Inflammatory macrophage treated with lipopolysaccharide for 1 hour (primary cell): ENCODE measurements at regions not wholly inside any gene's neighbourhood (a gene's known extent, or its start where the extent isn't known, plus 50 kb on each side); places are given as distances from the start of the nearest gene placed in this dataset.

Experiments used
- DNase-seq, 2 donors: peaks; one replicate each; pipeline ENCODE4 v3.0.0-alpha.2; 2020 to 2022

DNA sequence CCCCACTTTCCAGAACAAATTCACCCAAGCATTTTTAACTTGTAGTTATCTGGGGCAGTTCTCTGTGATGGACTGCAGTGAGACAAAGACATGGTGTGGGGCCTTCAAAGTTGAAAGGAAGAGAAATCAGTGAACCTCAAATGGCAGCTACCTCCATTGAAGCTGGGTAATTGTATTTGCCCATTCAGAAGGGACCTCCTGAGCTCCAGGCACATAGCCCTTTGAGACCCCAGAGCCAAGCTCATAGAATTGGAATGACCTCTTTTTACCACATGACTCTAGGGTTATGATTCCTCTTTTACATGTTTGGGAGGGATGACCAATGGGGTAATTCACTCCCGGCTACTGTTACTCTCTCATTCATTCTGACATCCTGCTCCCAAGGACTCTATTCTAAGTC is 368.4 kb upstream of the ITGA1 start:
- no peak for DNase-seq

GRCh38 chr5:52427615-52428014 is 360.1 kb upstream of the ITGA1 start:
- DNase-seq, result no peak

DNA sequence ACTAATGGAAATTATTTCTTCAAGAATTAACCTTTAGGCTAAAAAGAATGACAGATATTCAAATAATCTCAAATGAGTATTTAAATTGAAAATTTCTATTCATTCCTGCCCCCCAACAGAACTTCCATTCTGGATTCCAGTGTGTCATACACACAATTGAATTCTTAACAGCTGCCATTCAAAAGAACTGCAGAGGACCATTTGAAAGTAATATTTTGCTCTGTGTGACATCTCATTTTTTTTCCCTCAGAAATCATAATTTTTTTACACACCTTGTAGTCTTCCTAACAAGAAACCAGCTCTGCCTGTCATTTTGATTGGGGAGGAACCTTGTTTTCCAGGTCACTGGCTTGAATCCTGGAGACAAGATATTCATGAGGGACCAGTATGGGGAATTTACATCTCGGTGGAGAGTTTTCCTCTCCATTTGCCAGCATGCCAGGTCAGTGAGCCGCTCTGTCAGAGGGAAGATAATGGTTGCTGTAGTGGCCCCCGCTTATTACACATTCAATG is 358.7 kb upstream of the ITGA1 start:
- no peak for DNase-seq

GRCh38 chr5:52441768-52442167 is 345.9 kb upstream of the ITGA1 start:
- no peak for DNase-seq

DNA sequence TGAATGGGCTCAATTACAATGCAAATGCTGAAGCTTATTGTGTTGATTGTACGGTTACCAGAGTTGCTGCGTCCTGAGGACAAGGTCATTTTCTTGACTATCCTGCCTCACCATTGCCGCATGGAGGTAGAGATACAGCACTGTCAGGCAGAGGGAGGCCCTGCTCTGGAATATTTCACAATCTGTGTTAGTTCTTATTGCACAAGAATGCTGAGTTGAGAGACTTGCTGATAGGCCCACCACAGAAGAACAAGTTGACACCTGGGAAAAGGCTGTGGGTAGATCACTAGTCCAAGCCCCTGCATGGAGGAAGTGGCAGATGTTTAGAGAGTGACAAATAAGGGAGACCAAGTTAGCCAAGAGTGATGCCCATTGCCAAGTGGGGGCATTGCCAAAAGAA is 344.5 kb upstream of the ITGA1 start:
- DNase-seq, result no peak

- DNase-seq, result no peak
These were observed 339.6 kb upstream of the ITGA1 start for GRCh38 chr5:52448111-52448510.

DNA sequence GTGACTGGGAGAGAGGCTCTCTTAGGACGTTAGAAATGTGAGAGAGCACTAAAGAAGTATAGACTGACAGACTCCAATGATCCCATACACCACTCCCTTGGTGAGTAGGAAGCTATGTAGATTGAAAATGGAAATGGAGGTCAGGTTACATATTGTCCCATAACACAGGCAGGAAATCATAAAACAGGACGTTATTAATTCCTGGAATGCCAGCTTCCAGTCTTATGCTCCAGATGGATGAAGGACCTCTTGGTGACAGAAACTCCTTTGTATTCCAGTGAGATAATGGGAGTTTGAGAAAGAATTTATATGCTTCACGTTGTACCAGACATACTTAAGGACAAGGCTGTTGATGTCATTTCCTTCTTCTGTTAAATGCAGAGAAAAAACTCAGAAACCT is 338.2 kb upstream of the ITGA1 start:
- DNase-seq, result no peak

DNA sequence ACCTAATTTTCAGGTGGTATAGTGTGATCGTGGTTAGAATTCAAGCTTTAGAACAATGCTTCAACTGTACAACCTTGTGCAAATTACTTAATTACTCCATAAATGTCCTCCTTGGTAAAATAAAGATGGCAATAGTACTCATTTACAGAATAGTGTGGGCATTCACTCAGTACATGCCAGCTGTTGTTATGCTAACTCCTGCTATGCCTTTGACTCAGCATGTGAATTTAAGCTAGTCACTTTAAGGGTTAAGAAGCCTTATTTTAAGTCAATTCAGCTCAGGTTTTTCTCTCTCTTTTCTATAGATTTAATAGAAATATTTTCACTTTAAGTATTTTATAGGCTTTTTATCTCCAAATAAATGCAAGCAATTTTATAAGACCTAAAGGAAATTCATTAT is 335.6 kb upstream of the ITGA1 start:
- DNase-seq, result no peak

DNA sequence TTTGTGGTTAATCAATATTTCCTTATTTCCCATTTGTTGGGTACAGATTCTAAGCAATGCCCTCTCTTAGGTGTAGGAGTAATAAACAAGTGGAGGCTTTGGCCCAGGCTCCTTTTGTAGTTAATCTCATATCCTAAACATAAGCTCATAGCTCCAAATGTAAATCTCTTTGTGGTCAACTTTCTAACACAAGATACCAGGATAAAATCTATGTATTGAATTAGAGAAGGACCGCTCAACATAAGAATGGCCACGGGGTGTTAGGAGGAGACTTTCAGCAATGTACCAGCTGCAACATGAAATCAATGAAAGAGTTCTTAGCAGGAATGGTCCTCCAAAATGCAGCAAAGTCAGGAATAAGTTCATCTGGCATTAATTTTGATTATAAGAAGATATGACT is 334.5 kb upstream of the ITGA1 start:
- DNase-seq, result no peak

- no peak for DNase-seq
These were observed 331.8 kb upstream of the ITGA1 start for GRCh38 chr5:52455920-52456319.

GRCh38 chr5:52457810-52458209 is 329.9 kb upstream of the ITGA1 start:
- no peak for DNase-seq

- no peak for DNase-seq
These were observed 321.6 kb upstream of the ITGA1 start for GRCh38 chr5:52466113-52466512.

- DNase-seq, result no peak
These were observed 320.8 kb upstream of the ITGA1 start for GRCh38 chr5:52466749-52467520.

- no peak for DNase-seq
These were observed 318.7 kb upstream of the ITGA1 start for GRCh38 chr5:52468976-52469375.

DNA sequence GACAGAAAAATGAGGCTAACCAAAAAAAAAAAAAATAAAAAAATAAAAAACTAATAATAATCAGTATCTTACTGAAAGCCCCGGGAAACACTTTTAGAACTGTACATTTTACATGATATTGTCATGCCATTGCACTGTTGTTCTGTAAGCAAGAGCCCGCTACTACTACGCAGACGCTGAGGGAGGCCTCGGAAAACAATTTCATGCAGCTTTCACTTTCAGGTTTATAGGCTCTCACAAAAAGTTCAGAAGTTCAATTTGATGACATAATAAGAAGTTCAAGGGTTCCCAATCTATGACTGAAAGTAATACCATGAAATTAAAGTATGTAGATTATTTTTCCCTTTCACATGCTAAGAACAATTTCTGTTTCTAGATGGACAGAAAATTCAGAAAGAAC is 318.3 kb upstream of the ITGA1 start:
- peak; percentile 0 to 3 for DNase-seq

DNA sequence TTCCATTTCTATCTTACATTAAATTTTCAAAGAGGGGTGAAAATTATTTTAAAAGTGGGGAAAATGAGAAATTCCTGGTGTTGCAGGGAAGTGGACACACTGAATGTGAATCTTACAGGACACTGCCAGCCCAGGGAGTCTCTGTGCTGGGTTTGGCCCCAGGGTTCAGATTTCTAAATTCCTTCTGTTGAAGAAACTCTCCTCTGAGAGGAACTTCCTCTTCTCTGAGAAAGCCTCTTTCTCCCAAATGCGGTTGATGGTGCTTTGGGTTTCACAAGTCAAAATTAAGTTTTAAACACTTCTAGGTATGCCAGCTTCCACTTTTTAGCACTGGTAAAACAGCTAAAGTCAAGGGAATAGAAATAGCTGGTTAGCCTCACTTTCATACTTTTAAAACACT is 317.9 kb upstream of the ITGA1 start:
- DNase-seq, result peak in 1 of 2 donors; percentile 1

DNA sequence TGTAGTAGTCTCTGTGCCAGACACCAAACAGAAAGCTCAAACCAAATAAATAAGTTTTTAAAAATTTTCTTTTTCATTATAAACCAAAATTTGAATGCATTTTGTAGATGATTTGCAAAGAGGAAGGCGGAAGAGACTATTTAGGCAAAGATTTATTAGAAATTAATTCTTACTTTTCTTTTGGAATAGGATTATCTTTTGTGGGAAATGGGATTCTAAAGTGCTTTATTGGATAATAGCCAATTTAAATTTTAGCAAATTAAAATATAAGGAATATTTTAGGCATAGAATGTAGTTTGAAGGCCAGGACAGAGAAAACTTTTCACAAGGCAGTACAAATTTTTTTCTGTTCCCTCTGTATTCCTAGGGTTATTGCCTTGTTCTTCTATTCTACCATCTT is 311.4 kb upstream of the ITGA1 start:
- DNase-seq, result no peak

DNA sequence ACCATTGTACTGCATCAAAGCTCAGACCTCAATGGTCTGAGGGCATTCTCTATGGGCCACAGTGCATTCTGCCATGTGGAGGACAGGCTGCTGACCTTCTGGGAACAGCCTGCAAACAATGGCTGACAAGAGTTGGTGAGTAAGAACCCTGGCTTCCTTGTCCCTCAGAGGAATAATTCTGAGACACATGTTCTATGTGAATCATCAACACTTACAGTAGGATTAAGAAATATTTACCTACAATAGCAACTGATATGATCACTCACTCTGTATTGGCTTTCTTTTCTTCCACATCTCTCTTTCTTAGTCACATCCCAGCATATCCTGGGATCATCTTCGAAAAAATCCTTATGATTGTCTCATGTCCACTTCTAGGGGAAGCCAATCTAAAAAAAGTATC is 306.5 kb upstream of the ITGA1 start:
- no peak for DNase-seq

DNA sequence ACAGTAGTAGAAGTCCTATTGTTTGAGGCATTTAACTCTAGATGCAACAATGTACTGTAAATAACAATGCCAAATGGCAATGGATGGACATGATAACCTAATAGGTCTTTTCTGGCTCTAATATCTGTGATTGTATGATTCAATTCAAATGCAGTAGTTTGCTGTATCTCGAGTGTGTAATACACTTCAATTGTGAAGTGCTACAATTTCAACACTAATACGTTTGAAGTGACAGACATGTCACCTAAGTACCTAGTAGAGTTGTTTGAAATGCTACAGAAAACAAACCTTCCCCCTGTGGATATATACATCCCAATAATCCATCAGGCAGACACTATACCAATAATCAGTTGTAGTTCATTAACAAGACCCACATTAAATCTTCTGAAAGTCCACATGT is 305.9 kb upstream of the ITGA1 start:
- DNase-seq, result no peak

- no peak for DNase-seq
These were observed 296.5 kb upstream of the ITGA1 start for GRCh38 chr5:52491071-52491787.

GRCh38 chr5:52491818-52492217 is 295.9 kb upstream of the ITGA1 start:
- DNase-seq, result no peak

GRCh38 chr5:52497133-52497693 is 290.5 kb upstream of the ITGA1 start:
- DNase-seq, result no peak

DNA sequence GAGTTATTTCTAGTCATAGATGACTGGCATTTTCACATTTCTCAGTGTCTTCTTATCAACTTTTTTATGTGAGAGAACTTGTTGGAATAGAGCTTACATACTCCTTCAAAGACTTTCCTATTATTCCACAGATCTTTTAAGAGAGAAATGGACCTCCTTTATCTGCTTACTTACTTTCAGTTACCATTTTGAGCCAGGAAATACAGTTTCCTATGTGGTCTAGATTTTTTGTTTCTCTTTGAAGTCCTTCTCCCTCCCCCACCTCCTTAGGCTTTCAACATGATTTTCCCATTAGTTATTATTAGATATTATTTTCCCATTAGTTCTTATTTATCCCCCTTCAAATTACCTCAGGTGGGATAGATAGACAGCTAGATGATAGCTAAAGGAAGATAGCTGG is 289.1 kb upstream of the ITGA1 start:
- DNase-seq, result no peak

- DNase-seq, result no peak
These were observed 285.2 kb upstream of the ITGA1 start for GRCh38 chr5:52502460-52502999.
